Heart left ventricle (tissue), 13 donors: ENCODE measurements at regions not wholly inside any gene's neighbourhood (a gene's known extent, or its start where the extent isn't known, plus 50 kb on each side); places are given as distances from the start of the nearest gene placed in this dataset.

ENCODE experiments used
- CTCF ChIP-seq, 12 donors: fragments of 200-600 bp; sonication (generic) in 4 of 12; IDR thresholded peaks; one replicate each; pipeline versions ENCODE4 v1.5.0 to v1.8.0; 2018 to 2022; ENCODE audit warnings: antibody characterized with exemption in 12 of 12, mild to moderate bottlenecking in 5 of 12
- POLR2A ChIP-seq, 2 donors: fragments of 450-650 bp; IDR thresholded peaks; one replicate each; pipeline ENCODE4 v1.6.1; 2017; ENCODE audit warnings: antibody characterized with exemption in 2 of 2, mild to moderate bottlenecking in 2 of 2, moderate library complexity in 2 of 2
- donor health status: ischemic (EF 13 %, LVEDD 7.1; RV severe dilation, severe dysfunction).
- donor health status: DM: no; HTN: yes; CAD: no.
- donor health status: DM: no; HTN: no; CAD: no.
- donor health status: ischemic (EF 25% LVEDD 6.9; RV normal size, moderate dysfunction).
- donor health status: ischemic (EF 25% LVEDD 5.7; RV mildly dilated, moderate dysfunction).
- donor health status: ischemic (EF 35%, LVEDD 5.7; RV mildly dilated, moderate dysfunction).
- donor health status: nonischemic (EF 11% LVEDD 7.7; RV severe dilation, severe dysfunction).
- donor health status: DM: yes; HTN: yes; CAD: no.
- donor health status: PGD.
- donor health status: ischemic (EF 29% LVEDD 5.4; RV normal size, mild dysfunction).
- donor health status: nonischemic (EF 23%, LVEDD 6.1; RV moderate dilation, normal function).

- TF ChIP-seq CTCF (IDR thresholded peaks at IDR 0.05): no peak
- TF ChIP-seq POLR2A (IDR thresholded peaks at IDR 0.05): no peak
Measured at GRCh38 chr2:177340158-177340557, 52.4 kb upstream of the AGPS start.
